Spleen (tissue), 11 donors: ENCODE measurements at regions not wholly inside any gene's neighbourhood (a gene's known extent, or its start where the extent isn't known, plus 50 kb on each side); places are given as distances from the start of the nearest gene placed in this dataset.

Experiments
- DNase-seq: peaks from one replicate; pipeline ENCODE4 v3.0.0-alpha.2; 2020
- H3K27ac ChIP-seq, 8 donors: fragments of 200-600 bp; sonication (generic) in 7 of 8; 1 replicate in 4 of 8; 2 replicates in 4 of 8; pipeline versions ENCODE4 v1.5.0 to v1.8.0; 2016 to 2021; ENCODE audit warnings: inconsistent platforms in 4 of 8, mild to moderate bottlenecking in 4 of 8, moderate library complexity in 1 of 8
- H3K27me3 ChIP-seq, 7 donors: fragments of 200-600 bp; sonication (generic) in 6 of 7; replicated peaks in 1 of 7; 1 replicate in 4 of 7; 2 replicates in 3 of 7; pipeline versions ENCODE4 v1.5.0 to v1.8.0; 2016 to 2021; ENCODE audit warnings: inconsistent platforms in 3 of 7, mild to moderate bottlenecking in 1 of 7
- H3K36me3 ChIP-seq, 6 donors: fragments of 200-600 bp; sonication (generic) in 5 of 6; 1 replicate in 4 of 6; 2 replicates in 2 of 6; pipeline versions ENCODE4 v1.5.0 to v1.8.0; 2016 to 2021; ENCODE audit warnings: inconsistent platforms in 2 of 6
- H3K4me1 ChIP-seq, 6 donors: fragments of 200-600 bp; sonication (generic) in 5 of 6; 1 replicate in 3 of 6; 2 replicates in 3 of 6; pipeline versions ENCODE4 v1.5.0 to v1.8.0; 2016 to 2021; ENCODE audit warnings: inconsistent platforms in 3 of 6
- H3K4me3 ChIP-seq, 8 donors: fragments of 200-600 bp; sonication (generic) in 7 of 8; 1 replicate in 4 of 8; 2 replicates in 4 of 8; pipeline versions ENCODE4 v1.5.0 to v1.8.0; 2016 to 2021; ENCODE audit warnings: inconsistent platforms in 4 of 8, mild to moderate bottlenecking in 4 of 8, moderate library complexity in 2 of 8
- H3K9me3 ChIP-seq, 8 donors: fragments of 200-600 bp; sonication (generic) in 7 of 8; 1 replicate in 4 of 8; 2 replicates in 4 of 8; pipeline versions ENCODE4 v1.5.0 to v1.8.0; 2016 to 2021; ENCODE audit warnings: inconsistent platforms in 4 of 8
- POLR2A ChIP-seq, 3 donors: fragments of 450-650 bp; IDR thresholded peaks; one replicate each; pipeline ENCODE4 v1.5.1; 2017; ENCODE audit warnings: antibody characterized with exemption in 3 of 3, mild to moderate bottlenecking in 1 of 3
- POLR2AphosphoS5 ChIP-seq, 3 donors: sonication (generic); formaldehyde crosslinking; IDR thresholded peaks; one replicate each; pipeline ENCODE4 v1.5.1; 2017; ENCODE audit warnings: antibody characterized with exemption in 3 of 3
- WGBS, 5 donors: extraction: QIAGEN DNeasy Blood & Tissue Kit in 3 of 5; methylation state at CpG; one replicate each; pipeline versions ENCODE4 v1.1.5 to v1.1.7; 2013 to 2018; 5-methylcytosine and 5-hydroxymethylcytosine counted together
- intact Hi-C: fragments of 100-400 bp; cut with DNase I; formaldehyde crosslinking; loops from one replicate; pipeline ENCODE4 v1.15.0; 2023; ENCODE audit warnings: low total_unique reads
- TF ChIP-seq, protein P1 (sequence below), 11 experiments: fragments of 200-600 bp in 7 of 11; fragments of 450-650 bp in 4 of 11; sonication (generic) in 4 of 11; IDR thresholded peaks in 8 of 11; conservative IDR thresholded peaks in 3 of 11; 1 replicate in 7 of 11; 2 replicates in 4 of 11; pipeline versions ENCODE4 v1.4.0 to v1.8.0; 2016 to 2021; ENCODE audit warnings: antibody characterized with exemption in 11 of 11, inconsistent platforms in 4 of 11, mild to moderate bottlenecking in 1 of 11
- donor health status: healthy with polysubstance abuse.
- donor health status: DM: no; HTN: no; CAD: no; lungs with moderate emphysema.
- donor health status: DM: no; HTN: no; CAD: no.
- donor health status: Bipolar disorder and iron deficiency.
- donor health status: healthy.
- donor health status: DM: no; HTN: no; CAD: no.
- donor health status: DM: yes; HTN: yes; CAD: no.

DNA sequence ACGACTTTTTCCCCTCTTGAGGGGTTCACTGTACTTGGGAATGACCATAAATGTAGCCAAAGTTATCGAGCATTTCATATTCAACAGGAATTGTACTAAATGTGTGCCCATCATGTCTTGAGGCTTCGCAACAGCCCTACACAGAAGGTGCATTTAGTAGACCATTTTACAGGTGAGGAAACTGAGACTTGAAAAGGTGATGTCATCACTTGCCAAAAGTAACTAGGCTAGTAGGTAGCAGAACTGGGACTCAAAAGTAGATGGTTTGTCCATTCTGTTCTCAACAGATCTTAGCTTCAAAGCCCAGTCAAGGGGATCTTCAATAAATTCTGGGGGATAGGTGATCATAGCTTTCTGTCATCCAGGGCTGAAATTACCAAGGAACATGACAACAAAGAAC, 782.2 kb downstream of the MED13L start:
- H3K27me3 ChIP-seq = no peaks in the 10 kb centered on the region
- TF ChIP-seq POLR2AphosphoS5 (IDR thresholded peaks at IDR 0.05) = no peak
- TF ChIP-seq, protein P1, sequence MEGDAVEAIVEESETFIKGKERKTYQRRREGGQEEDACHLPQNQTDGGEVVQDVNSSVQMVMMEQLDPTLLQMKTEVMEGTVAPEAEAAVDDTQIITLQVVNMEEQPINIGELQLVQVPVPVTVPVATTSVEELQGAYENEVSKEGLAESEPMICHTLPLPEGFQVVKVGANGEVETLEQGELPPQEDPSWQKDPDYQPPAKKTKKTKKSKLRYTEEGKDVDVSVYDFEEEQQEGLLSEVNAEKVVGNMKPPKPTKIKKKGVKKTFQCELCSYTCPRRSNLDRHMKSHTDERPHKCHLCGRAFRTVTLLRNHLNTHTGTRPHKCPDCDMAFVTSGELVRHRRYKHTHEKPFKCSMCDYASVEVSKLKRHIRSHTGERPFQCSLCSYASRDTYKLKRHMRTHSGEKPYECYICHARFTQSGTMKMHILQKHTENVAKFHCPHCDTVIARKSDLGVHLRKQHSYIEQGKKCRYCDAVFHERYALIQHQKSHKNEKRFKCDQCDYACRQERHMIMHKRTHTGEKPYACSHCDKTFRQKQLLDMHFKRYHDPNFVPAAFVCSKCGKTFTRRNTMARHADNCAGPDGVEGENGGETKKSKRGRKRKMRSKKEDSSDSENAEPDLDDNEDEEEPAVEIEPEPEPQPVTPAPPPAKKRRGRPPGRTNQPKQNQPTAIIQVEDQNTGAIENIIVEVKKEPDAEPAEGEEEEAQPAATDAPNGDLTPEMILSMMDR (IDR thresholded peaks at IDR 0.05 in 8 of 11, conservative IDR thresholded peaks at IDR 0.05 in 3 of 11) = no peak
- TF ChIP-seq POLR2A (IDR thresholded peaks at IDR 0.05) = no peak

DNA sequence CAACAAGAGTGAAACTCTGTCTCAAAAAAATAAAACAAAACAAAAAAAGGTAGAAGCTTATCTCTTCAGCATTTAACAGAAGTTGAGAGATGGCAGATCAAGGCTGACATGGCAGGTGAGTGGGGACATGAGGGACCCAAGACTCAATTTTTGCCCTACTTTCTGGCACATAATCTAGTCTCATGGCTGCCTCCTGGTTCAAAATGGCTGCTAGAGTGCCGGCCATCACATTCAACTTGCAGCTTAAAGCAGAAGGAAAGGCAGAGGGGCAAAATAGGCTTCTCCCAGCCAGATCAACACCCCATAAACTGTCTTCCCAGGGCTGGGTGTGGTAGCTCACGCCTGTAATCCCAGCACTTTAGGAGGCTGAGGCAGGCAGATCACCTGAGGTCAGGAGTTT, 784.9 kb downstream of the MED13L start:
- peaks cover 0 to 7% (median 2%) of the 10 kb centered on the region in 8 donors for H3K9me3 ChIP-seq
- no peaks in the 10 kb centered on the region for H3K4me1 ChIP-seq
- no peak overlapping the region for H3K27ac ChIP-seq
- DNase-seq = no peak
- H3K36me3 ChIP-seq = no peaks in the 10 kb centered on the region
- H3K4me3 ChIP-seq = no peak overlapping the region
- no peak for TF ChIP-seq POLR2AphosphoS5 (IDR thresholded peaks at IDR 0.05)
- no peak for TF ChIP-seq POLR2A (IDR thresholded peaks at IDR 0.05)
- TF ChIP-seq, protein P1 (IDR thresholded peaks at IDR 0.05 in 8 of 11, conservative IDR thresholded peaks at IDR 0.05 in 3 of 11) = no peak
- H3K27me3 ChIP-seq = no peaks in the 10 kb centered on the region
- 0 to 89% (median 56%) methylated on average over 2 of the region's 2 CpGs for WGBS, 5 donors
- intact Hi-C loops = no loop called here

More for the DNA sequence above, 782.2 kb downstream of the MED13L start:
- peaks cover 0 to 7% (median 2%) of the 10 kb centered on the region in 8 donors for H3K9me3 ChIP-seq
- H3K4me1 ChIP-seq = no peaks in the 10 kb centered on the region
- no peak for DNase-seq
- no peak overlapping the region for H3K4me3 ChIP-seq
- no peak overlapping the region for H3K27ac ChIP-seq
- H3K36me3 ChIP-seq = no peaks in the 10 kb centered on the region
- WGBS, 5 donors = 80 to 95% (median 85%) methylated on average over 3 of the region's 3 CpGs
- intact Hi-C loops = no loop called here

DNA sequence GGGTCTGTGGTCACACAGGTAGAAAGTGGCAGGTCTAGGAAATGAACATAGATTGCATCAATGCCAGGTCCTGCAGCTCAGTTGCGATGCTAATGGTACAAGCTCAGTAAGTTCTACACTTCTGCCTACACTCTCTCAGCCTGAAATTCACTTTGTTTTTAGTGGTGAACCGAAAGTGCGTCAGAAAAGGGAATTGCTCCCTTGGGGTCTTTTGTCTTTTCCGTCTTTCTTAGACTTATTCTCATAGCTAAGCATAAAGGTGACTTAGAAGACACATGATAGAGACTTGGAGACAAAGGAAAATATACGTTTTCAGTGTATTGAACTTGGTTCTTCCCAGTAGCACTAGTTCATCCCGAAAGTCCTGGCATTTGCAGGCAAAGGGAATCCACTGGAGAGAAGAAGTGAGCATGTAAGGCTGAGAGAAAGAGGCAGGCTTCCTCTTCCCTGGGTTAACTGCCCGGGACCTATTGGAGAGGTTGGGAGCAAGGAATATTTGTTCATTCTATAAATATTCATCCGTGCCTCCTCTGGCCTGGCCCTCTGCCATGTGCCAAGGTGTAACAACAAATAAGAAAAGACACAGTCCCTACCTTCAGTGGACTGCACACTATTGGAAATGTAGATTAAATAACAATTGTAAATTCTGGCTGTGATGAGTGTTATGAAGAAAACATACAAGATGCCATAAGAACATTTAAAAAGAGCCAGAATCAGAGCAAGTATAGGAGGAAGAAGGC, 785.8 kb downstream of the MED13L start:
- WGBS, 5 donors = 71 to 85% (median 79%) methylated on average over 8 of the region's 8 CpGs

DNA sequence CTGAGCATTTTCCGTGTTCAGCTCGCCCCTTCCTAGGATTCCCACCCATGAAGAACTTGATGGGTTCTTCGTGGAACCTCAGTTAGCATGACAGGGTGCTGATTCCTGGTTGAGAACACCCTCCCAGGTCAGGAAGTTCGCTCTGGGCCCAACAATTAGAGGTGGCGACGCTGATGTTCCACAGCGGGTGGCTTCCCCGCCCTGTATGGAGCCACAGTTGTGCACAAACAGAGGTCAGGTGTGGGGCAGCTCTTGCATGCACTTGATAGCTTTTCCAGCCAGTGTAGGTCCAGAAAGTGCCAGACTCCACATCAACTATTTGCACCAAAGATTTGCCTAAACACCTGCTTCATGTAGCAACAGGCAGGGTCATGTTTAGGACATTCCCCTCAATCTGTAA, 788.2 kb downstream of the MED13L start:
- H3K36me3 ChIP-seq = no peaks in the 10 kb centered on the region
- no peak overlapping the region for H3K27ac ChIP-seq
- no peaks in the 10 kb centered on the region for H3K27me3 ChIP-seq
- DNase-seq = no peak
- TF ChIP-seq, protein P1 (IDR thresholded peaks at IDR 0.05 in 8 of 11, conservative IDR thresholded peaks at IDR 0.05 in 3 of 11) = no peak
- TF ChIP-seq POLR2AphosphoS5 (IDR thresholded peaks at IDR 0.05) = no peak
- peaks cover 0 to 17% (median 6%) of the 10 kb centered on the region in 8 donors for H3K9me3 ChIP-seq
- H3K4me3 ChIP-seq = no peak overlapping the region
- 75 to 94% (median 86%) methylated on average over 8 of the region's 8 CpGs for WGBS, 5 donors
- H3K4me1 ChIP-seq = no peaks in the 10 kb centered on the region
- intact Hi-C loops = no loop called here

More for the DNA sequence above, 785.8 kb downstream of the MED13L start:
- Histone ChIP-seq H3K27me3 (no peaks in the 10 kb centered on the region), H3K4me1 (no peaks in the 10 kb centered on the region), H3K4me3 (no peak overlapping the region), H3K9me3 (peaks cover 0 to 7% (median 2%) of the 10 kb centered on the region in 8 donors), H3K27ac (no peak overlapping the region), H3K36me3 (no peaks in the 10 kb centered on the region)
- DNase-seq = no peak
- TF ChIP-seq POLR2AphosphoS5 (IDR thresholded peaks at IDR 0.05) (no peak), POLR2A (IDR thresholded peaks at IDR 0.05) (no peak)
- TF ChIP-seq, protein P1 (IDR thresholded peaks at IDR 0.05 in 8 of 11, conservative IDR thresholded peaks at IDR 0.05 in 3 of 11) = no peak
- intact Hi-C loops = no loop called here
